ENCODE measurements at regions not wholly inside any gene's neighbourhood (a gene's known extent, or its start where the extent isn't known, plus 50 kb on each side); places are given as distances from the start of the nearest gene placed in this dataset.
"Not testable (repeated sequence)": the region's sequence is repeated elsewhere in the genome, so short reads cannot be mapped to it uniquely, and the experiment has no call there.

DNA sequence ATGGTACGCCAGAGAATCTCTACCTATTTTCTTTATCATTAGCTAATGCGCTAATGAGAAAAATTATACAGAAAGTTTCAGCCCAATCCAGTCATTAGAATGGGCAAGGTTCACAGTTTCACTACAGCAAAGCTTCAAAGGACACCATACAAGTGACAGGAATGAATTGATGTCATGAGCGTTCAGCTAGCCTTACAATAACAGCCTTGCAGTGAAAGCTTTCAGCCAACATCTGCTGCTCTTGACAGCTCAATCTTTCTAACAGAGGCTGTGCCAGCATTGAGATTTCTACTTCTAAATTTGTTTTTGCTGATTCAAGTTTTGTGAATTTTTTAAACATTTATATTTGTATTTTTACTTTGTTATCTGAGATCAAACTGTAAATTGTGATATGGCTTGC, 302.4 kb upstream of the FAM174A start:
- no peak for DNase-seq (ENCODE audit: low read depth)

DNA sequence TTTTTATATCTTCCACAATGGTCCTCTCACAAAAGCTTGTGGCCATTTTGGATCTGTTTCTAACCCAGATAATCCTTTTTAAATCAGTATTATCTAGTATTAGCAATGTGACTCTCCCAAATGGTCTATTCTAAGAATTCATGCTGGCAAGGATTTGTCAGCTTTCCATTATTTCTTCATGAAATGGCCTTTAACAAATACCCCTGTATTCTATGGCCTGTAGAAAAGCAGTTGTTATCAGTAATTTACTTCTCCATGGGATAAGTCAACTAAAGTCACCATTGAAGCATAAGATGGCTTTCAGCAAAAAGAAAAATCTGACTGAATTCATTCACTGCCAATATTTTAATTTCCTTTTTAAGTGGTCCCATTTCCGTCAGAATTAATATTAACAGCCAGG, 346.4 kb upstream of the FAM174A start:
- DNase-seq (ENCODE audit: low read depth), result no peak

GRCh38 chr5:100188339-100188738, 346.8 kb upstream of the FAM174A start:
- DNase-seq (ENCODE audit: low read depth), result no peak

GRCh38 chr5:100186181-100186580, 349.0 kb upstream of the FAM174A start:
- DNase-seq (ENCODE audit: low read depth), result no peak

- DNase-seq (ENCODE audit: low read depth), result no peak
These were observed 352.8 kb upstream of the FAM174A start for GRCh38 chr5:100182402-100182801.

DNA sequence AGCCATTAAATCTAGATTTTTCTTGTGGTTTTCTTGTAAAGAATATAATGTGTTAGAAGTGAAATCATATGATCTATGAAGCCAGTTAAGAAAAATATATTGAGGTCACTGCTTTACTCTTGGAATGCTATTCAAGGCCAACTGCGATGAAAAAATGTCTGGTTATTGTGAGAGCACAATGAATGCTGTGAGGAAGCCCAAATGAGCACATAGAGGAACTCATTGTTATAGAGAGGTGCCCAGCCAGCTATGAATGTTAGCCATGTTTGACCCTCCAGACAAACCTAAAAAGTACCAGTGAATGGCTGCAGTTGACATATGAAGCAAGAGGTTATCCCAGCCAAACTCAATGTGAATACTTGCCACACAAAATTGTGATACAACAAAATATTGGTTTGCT, 359.8 kb upstream of the FAM174A start:
- DNase-seq (ENCODE audit: low read depth), result no peak

- no peak for DNase-seq (ENCODE audit: low read depth)
These were observed 369.9 kb upstream of the FAM174A start for GRCh38 chr5:100165309-100165708.

- no peak for DNase-seq (ENCODE audit: low read depth)
These were observed 373.3 kb upstream of the FAM174A start for GRCh38 chr5:100161868-100162267.

GRCh38 chr5:100157066-100157465, 378.1 kb upstream of the FAM174A start:
- no peak for DNase-seq (ENCODE audit: low read depth)

- no peak for DNase-seq (ENCODE audit: low read depth)
These were observed 386.9 kb upstream of the FAM174A start for GRCh38 chr5:100148239-100148638.

DNA sequence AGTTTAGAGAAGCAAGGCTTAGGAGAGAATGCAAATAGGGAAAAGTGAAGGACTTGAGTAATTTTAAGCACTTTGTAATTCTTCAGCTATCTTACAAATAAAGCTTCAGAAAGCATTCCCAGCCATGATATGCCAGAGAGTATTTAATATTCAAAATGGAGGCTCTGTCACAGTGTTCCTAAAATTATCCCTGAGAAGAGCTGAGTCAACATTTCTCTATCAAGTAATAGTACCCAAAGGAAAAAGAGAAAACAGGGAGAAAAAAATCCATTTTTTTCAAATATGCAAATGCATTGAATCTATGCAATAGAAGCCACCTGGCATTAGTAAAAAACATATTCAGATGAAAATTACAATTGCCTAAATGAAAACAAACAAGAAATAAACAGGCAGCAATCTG, 392.6 kb upstream of the FAM174A start:
- no peak for DNase-seq (ENCODE audit: low read depth)

GRCh38 chr5:100131161-100131560, 404.0 kb upstream of the FAM174A start:
- peak; percentile 2 for DNase-seq (ENCODE audit: low read depth)

- DNase-seq (ENCODE audit: low read depth), result no peak
These were observed 404.9 kb upstream of the FAM174A start for GRCh38 chr5:100130307-100130706.

DNA sequence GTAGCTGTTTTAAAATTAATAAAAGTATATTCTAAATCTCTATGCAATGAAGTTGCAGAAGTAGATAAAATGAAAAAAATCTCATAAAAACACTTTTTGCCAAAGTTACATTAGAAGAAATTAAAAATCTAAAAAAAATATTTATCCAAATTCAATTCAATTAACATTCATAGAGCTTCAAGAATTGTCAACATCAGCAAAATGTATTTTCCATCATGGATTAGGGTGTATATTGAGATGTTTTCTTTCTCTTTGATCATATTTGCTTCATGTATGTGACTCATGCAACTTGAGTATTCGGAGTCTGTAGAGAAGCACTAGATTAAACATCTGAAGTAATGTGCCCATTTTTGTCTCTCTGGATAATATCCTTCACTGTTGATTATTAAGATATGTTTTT, 415.3 kb upstream of the FAM174A start:
- no peak for DNase-seq (ENCODE audit: low read depth)

DNA sequence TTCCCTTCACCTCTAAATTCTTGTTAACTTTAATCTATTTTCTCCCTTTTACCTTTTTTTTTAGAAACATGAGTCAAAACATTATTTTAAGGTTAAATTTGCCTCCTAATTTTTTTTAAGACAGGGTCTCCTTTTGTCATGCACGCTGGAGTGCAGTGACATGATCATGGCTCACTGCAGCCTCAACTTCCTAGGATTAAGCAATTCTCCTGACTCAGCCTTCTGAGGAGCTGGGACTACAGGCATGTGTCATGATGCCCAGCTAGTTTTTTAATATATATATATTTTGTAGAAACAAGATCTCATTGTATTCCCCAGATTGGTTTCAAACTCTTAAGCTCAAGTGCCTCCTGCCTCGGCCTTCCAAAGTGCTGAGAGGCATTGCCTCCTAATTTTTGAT, 424.7 kb upstream of the FAM174A start:
- DNase-seq (ENCODE audit: low read depth), result no peak

DNA sequence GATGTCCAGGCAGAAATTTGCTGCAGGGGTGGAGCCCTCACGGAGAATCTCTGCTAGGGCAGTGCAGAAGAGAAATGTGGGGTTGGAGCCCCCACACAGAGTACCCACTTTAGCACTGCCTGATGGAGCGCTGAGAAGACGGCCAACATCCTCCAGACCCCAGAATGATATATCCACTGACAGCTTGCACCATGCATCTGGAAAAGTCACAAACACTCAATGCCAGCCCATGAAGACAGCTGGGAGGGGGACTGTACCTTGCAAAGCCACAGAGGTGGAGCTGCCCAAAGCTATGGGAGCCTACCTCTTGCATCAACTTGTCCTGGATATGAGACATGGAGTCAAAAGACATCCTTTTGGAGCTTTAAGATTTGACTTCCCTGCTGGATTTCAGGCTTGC, 426.3 kb upstream of the FAM174A start:
- DNase-seq (ENCODE audit: low read depth), result no peak

DNA sequence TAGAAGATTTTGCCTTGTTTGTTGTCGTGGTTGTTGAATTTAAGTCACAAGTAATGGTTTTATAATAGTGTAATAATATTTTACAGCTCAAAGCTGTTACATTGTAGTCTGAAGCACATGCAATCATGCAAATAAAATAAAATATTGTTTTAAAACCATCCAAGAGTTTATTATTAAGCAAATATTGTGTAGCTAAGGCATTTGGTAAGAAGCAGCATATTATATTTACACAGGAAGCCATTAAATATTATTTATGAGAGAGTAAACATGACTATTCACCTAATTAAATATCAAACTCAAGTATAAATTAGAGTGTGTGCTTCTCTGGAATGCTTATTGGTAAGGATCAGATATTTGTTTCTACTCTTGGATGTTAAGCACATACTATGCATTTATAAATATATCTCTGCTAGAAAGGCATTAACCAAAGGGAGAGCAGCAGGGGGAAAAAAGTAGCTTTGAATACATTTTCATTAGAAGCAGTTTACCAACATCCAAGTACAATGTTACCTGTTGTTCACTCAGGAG, 431.5 kb upstream of the FAM174A start:
- not testable (repeated sequence) for DNase-seq (ENCODE audit: low read depth)

DNA sequence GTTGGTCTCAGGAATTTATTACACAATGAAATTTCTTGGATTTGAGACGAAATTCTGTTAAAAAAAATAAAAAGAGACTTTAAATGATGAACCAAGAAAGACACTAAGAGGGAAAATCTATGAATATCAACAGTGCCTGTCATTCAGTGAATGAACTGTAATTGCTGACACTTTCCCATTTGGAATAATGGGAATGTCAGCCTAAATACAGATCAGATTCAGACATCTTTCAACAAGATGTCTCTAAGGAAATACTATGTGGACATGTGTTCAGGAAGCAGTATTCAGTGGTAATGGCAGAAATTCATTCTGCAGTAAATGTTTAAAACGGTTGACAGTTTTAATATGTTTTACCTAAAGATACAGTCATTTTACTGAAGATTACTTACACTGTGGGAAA, 433.7 kb upstream of the FAM174A start:
- not testable (repeated sequence) for DNase-seq (ENCODE audit: low read depth)

DNA sequence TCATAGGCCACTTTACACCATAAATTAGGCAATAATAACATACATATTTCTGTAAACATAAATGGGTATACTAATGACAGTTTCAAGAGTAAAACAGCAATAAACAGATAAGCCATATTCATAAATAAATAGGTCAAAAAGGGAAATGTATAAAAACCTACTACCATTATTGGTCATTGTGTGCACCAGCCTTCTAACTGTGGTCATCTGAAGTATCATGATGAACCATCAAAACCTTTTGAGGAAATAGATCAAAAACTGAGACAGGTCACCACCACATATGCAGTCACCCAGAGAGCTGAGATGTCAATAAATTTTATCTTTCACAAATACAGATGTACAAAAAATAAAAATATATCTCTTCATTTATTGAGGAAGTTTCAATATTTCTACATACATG, 438.8 kb upstream of the FAM174A start:
- DNase-seq (ENCODE audit: low read depth), result not testable (repeated sequence)

DNA sequence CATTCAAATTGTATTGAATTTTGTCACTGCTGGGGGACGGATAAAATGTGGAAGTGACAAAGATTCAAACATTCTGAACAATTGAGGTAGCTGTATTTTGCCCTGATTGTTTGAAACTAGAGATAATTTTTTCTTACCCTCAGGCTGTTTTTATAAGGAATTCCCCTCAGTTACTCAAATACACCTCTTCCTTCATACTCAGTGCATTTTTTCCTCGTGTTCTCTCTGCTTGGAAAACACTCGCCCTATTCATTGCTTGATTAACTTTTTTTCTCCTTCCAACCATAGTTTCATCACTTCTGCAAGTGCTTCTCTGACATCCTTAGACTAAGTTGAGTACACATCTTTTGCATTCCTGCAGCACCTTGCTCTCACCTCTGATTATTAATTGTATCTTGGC, 454.5 kb upstream of the FAM174A start:
- DNase-seq (ENCODE audit: low read depth), result not testable (repeated sequence)

DNA sequence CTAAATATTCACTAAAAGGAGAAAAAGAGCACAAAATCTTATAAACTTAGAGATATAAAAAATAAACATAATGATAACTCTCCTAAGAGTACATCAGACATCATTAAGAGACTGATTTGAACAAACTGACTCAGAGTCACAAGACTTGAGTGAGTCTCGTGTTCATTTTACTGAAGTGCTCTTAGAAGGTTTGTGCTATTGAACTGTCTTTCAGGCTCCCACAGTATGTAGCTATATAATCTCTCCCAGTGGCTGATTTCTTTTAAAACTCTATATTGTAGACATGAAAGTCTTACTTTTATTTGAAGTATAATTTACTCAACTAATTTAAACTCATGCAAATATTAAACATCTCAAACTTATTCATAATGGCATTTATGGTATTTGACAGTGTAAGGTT, 456.0 kb upstream of the FAM174A start:
- DNase-seq (ENCODE audit: low read depth), result not testable (repeated sequence)

- DNase-seq (ENCODE audit: low read depth), result not testable (repeated sequence)
These were observed 469.2 kb upstream of the FAM174A start for GRCh38 chr5:100066020-100066419.

DNA sequence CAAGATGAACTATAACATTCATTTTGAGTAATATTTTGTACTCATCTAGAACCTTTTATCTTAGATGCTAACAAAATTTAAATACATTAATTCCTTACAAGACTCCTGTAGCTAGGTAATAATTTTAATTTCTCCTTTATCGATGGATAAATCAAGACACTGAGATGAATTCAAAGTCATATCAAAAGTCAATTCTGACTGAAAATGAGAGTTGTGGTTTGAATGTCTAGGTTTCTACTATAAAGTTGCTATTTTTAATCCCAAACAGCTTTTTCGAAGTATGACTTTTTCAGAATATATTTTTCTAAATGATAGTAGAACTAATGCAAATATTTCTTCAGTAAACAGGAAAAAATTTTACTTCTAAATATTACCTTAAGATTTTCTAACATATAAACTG, 491.7 kb upstream of the FAM174A start:
- no peak for DNase-seq (ENCODE audit: low read depth)

GRCh38 chr5:100026606-100027005, 508.6 kb upstream of the FAM174A start:
- DNase-seq (ENCODE audit: low read depth), result no peak

DNA sequence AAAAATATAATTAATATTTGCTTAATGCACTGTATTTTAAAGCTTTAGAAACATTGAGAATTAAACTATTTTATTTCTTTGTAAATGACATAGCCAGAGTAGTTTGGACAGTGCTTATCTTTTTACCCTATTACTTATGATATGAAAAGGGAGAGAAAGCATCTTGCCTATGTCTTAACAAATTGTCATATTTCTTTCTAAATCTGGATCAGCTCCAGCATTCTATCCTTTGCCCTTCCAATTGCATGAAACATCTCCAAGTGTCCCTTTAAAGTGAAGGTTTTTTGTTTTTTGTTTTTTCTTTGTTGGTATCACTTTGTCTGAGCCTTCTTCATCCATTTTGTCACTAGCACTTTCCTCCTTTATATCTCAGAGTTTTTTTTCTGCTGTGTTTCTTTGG, 511.6 kb upstream of the FAM174A start:
- no peak for DNase-seq (ENCODE audit: low read depth)
